Activated CD4-positive, alpha-beta T cell treated with anti-CD3 and anti-CD28 coated beads, Interleukin-2, amount 10 ng/mL, durations not matched to agents 24 days and 14 days (primary cell): ENCODE measurements at regions not wholly inside any gene's neighbourhood (a gene's known extent, or its start where the extent isn't known, plus 50 kb on each side); places are given as distances from the start of the nearest gene placed in this dataset.

ENCODE experiments used
- DNase-seq: peaks from one replicate; pipeline ENCODE4 v3.0.0; 2022
- H3K27ac Mint-ChIP-seq: one replicate; pipeline ENCODE4 v1.8.0; 2022; ENCODE audit warnings: mild to moderate bottlenecking, mixed read lengths
- H3K27me3 Mint-ChIP-seq: one replicate; pipeline ENCODE4 v1.8.0; 2022; ENCODE audit warnings: mixed read lengths
- H3K36me3 Mint-ChIP-seq: one replicate; pipeline ENCODE4 v1.8.0; 2022; ENCODE audit warnings: low read depth, mild to moderate bottlenecking, mixed read lengths
- H3K4me1 Mint-ChIP-seq: one replicate; pipeline ENCODE4 v1.8.0; 2021; ENCODE audit warnings: mixed read lengths
- H3K4me3 Mint-ChIP-seq: one replicate; pipeline ENCODE4 v1.8.0; 2022; ENCODE audit warnings: mild to moderate bottlenecking, moderate library complexity, mixed read lengths
- H3K9me3 Mint-ChIP-seq: one replicate; pipeline ENCODE4 v1.8.0; 2021; ENCODE audit warnings: mixed read lengths
- intact Hi-C: fragments of 100-400 bp; cut with micrococcal nuclease; formaldehyde crosslinking; loops from one replicate; pipeline ENCODE4 v1.15.1; 2023

GRCh38 chr22:47808236-47808635 is 1045.8 kb downstream of the TBC1D22A start:
- Mint-ChIP-seq H3K27me3 (no peaks in the 10 kb centered on the region), H3K36me3 (no peaks in the 10 kb centered on the region), H3K27ac (no peak overlapping the region), H3K4me1 (no peaks in the 10 kb centered on the region), H3K4me3 (no peak overlapping the region), H3K9me3 (peaks cover 4% of the 10 kb centered on the region)
- DNase-seq: no peak
- intact Hi-C loops: no loop called here

GRCh38 chr22:47807506-47807905 is 1045.1 kb downstream of the TBC1D22A start:
- Mint-ChIP-seq H3K36me3 (no peaks in the 10 kb centered on the region), H3K9me3 (peaks cover 4% of the 10 kb centered on the region), H3K27me3 (no peaks in the 10 kb centered on the region), H3K4me3 (no peak overlapping the region), H3K4me1 (no peaks in the 10 kb centered on the region), H3K27ac (no peak overlapping the region)
- DNase-seq: no peak
- intact Hi-C loops: no loop called here

- peaks cover 4% of the 10 kb centered on the region for H3K9me3 Mint-ChIP-seq
These were observed 1044.4 kb downstream of the TBC1D22A start for GRCh38 chr22:47806894-47807293.

GRCh38 chr22:47805394-47805935 is 1043.0 kb downstream of the TBC1D22A start:
- intact Hi-C loops: no loop called here
- H3K9me3 Mint-ChIP-seq: peaks cover 4% of the 10 kb centered on the region
- no peaks in the 10 kb centered on the region for H3K4me1 Mint-ChIP-seq
- no peak for DNase-seq
- no peaks in the 10 kb centered on the region for H3K36me3 Mint-ChIP-seq
- no peak overlapping the region for H3K27ac Mint-ChIP-seq
- no peaks in the 10 kb centered on the region for H3K27me3 Mint-ChIP-seq
- no peak overlapping the region for H3K4me3 Mint-ChIP-seq

More at GRCh38 chr22:47806894-47807293, 1044.4 kb downstream of the TBC1D22A start:
- H3K27ac Mint-ChIP-seq: no peak overlapping the region
- no peak for DNase-seq
- intact Hi-C loops: no loop called here
- no peaks in the 10 kb centered on the region for H3K36me3 Mint-ChIP-seq
- no peak overlapping the region for H3K4me3 Mint-ChIP-seq
- no peaks in the 10 kb centered on the region for H3K4me1 Mint-ChIP-seq
- no peaks in the 10 kb centered on the region for H3K27me3 Mint-ChIP-seq

- H3K27ac Mint-ChIP-seq: no peak overlapping the region
- no peaks in the 10 kb centered on the region for H3K4me1 Mint-ChIP-seq
- H3K36me3 Mint-ChIP-seq: no peaks in the 10 kb centered on the region
- no peaks in the 10 kb centered on the region for H3K27me3 Mint-ChIP-seq
- intact Hi-C loops: no loop called here
- DNase-seq: no peak
- H3K9me3 Mint-ChIP-seq: no peaks in the 10 kb centered on the region
- no peak overlapping the region for H3K4me3 Mint-ChIP-seq
These were observed 1041.8 kb downstream of the TBC1D22A start for GRCh38 chr22:47804281-47804680.

GRCh38 chr22:47802421-47802820 is 1040.0 kb downstream of the TBC1D22A start:
- Mint-ChIP-seq H3K9me3 (no peaks in the 10 kb centered on the region), H3K27me3 (no peaks in the 10 kb centered on the region), H3K4me1 (no peaks in the 10 kb centered on the region), H3K27ac (no peak overlapping the region), H3K4me3 (no peak overlapping the region), H3K36me3 (no peaks in the 10 kb centered on the region)
- intact Hi-C loops: no loop called here
- DNase-seq: no peak

- Mint-ChIP-seq H3K27me3 (no peaks in the 10 kb centered on the region), H3K36me3 (no peaks in the 10 kb centered on the region), H3K9me3 (no peaks in the 10 kb centered on the region), H3K4me1 (no peaks in the 10 kb centered on the region), H3K4me3 (no peak overlapping the region), H3K27ac (no peak overlapping the region)
- intact Hi-C loops: no loop called here
- DNase-seq: no peak
These were observed 1039.2 kb downstream of the TBC1D22A start for GRCh38 chr22:47801541-47802245.

GRCh38 chr22:47798229-47798628 is 1035.8 kb downstream of the TBC1D22A start:
- Mint-ChIP-seq H3K36me3 (no peaks in the 10 kb centered on the region), H3K27me3 (no peaks in the 10 kb centered on the region), H3K27ac (no peak overlapping the region), H3K4me1 (no peaks in the 10 kb centered on the region), H3K4me3 (no peak overlapping the region), H3K9me3 (no peaks in the 10 kb centered on the region)
- no peak for DNase-seq
- intact Hi-C loops: no loop called here

- Mint-ChIP-seq H3K27ac (no peak overlapping the region), H3K36me3 (no peaks in the 10 kb centered on the region), H3K9me3 (no peaks in the 10 kb centered on the region), H3K4me3 (no peak overlapping the region), H3K27me3 (no peaks in the 10 kb centered on the region), H3K4me1 (no peaks in the 10 kb centered on the region)
- intact Hi-C loops: no loop called here
- no peak for DNase-seq
These were observed 1035.0 kb downstream of the TBC1D22A start for GRCh38 chr22:47797342-47797945.

GRCh38 chr22:47796128-47796908 is 1033.9 kb downstream of the TBC1D22A start:
- intact Hi-C loops: no loop called here
- no peaks in the 10 kb centered on the region for H3K4me1 Mint-ChIP-seq
- no peaks in the 10 kb centered on the region for H3K9me3 Mint-ChIP-seq
- H3K4me3 Mint-ChIP-seq: no peak overlapping the region
- H3K36me3 Mint-ChIP-seq: no peaks in the 10 kb centered on the region
- H3K27ac Mint-ChIP-seq: no peak overlapping the region
- H3K27me3 Mint-ChIP-seq: no peaks in the 10 kb centered on the region
- no peak for DNase-seq

GRCh38 chr22:47795477-47796127 is 1033.2 kb downstream of the TBC1D22A start:
- no peak for DNase-seq
- intact Hi-C loops: no loop called here
- H3K4me3 Mint-ChIP-seq: no peak overlapping the region
- H3K27ac Mint-ChIP-seq: no peak overlapping the region
- no peaks in the 10 kb centered on the region for H3K4me1 Mint-ChIP-seq
- no peaks in the 10 kb centered on the region for H3K27me3 Mint-ChIP-seq
- H3K9me3 Mint-ChIP-seq: no peaks in the 10 kb centered on the region
- H3K36me3 Mint-ChIP-seq: no peaks in the 10 kb centered on the region

- intact Hi-C loops: no loop called here
- Mint-ChIP-seq H3K27me3 (peaks cover 2% of the 10 kb centered on the region), H3K4me3 (no peak overlapping the region), H3K27ac (no peak overlapping the region), H3K4me1 (no peaks in the 10 kb centered on the region), H3K9me3 (no peaks in the 10 kb centered on the region), H3K36me3 (no peaks in the 10 kb centered on the region)
- DNase-seq: no peak
These were observed 1032.4 kb downstream of the TBC1D22A start for GRCh38 chr22:47794851-47795250.

- Mint-ChIP-seq H3K4me1 (no peaks in the 10 kb centered on the region), H3K4me3 (no peak overlapping the region), H3K36me3 (no peaks in the 10 kb centered on the region), H3K27me3 (peaks cover 2% of the 10 kb centered on the region), H3K27ac (no peak overlapping the region), H3K9me3 (no peaks in the 10 kb centered on the region)
- DNase-seq: no peak
- intact Hi-C loops: no loop called here
These were observed 1031.1 kb downstream of the TBC1D22A start for GRCh38 chr22:47793304-47794101.
